Karpas-422 (cell line): ENCODE measurements at regions not wholly inside any gene's neighbourhood (a gene's known extent, or its start where the extent isn't known, plus 50 kb on each side); places are given as distances from the start of the nearest gene placed in this dataset.
A peak's percentile ranks its signal among the peaks of the same experiment; 100 is the strongest.
"Not testable (repeated sequence)": the region's sequence is repeated elsewhere in the genome, so short reads cannot be mapped to it uniquely, and the experiment has no call there.

Experiments used
- DNase-seq: peaks from one replicate; pipeline ENCODE4 v3.0.0-alpha.2; 2015
- H2AFZ ChIP-seq: fragments of 200-600 bp; sonication (generic); 2 replicates; pipeline ENCODE4 v1.6.1; 2014; ENCODE audit warnings: antibody characterized with exemption, low read length, mixed read lengths
- H3K27ac ChIP-seq: fragments of 200-600 bp; sonication (generic); 2 replicates; pipeline ENCODE4 v1.5.1; 2014; ENCODE audit warnings: mild to moderate bottlenecking, low read length, moderate library complexity
- H3K27me3 ChIP-seq: fragments of 200-600 bp; sonication (generic); 2 replicates; pipeline ENCODE4 v1.6.1; 2014; ENCODE audit warnings: low read length, mixed read lengths
- H3K36me3 ChIP-seq: fragments of 200-600 bp; sonication (generic); 2 replicates; pipeline ENCODE4 v1.6.1; 2014; ENCODE audit warnings: low read length, mixed read lengths; ENCODE audit not compliant: insufficient read depth
- H3K4me1 ChIP-seq: fragments of 200-600 bp; sonication (generic); 2 replicates; pipeline ENCODE4 v1.6.1; 2014; ENCODE audit warnings: mild to moderate bottlenecking, low read length, mixed read lengths
- H3K4me2 ChIP-seq: fragments of 200-600 bp; sonication (generic); 2 replicates; pipeline ENCODE4 v1.6.1; 2014; ENCODE audit warnings: low read length, low read depth, mild to moderate bottlenecking; ENCODE audit not compliant: poor library complexity, severe bottlenecking
- H3K4me3 ChIP-seq: fragments of 200-600 bp; sonication (generic); 2 replicates; pipeline ENCODE4 v1.5.1; 2014; ENCODE audit warnings: mild to moderate bottlenecking, antibody characterized with exemption, low read length, mixed read lengths
- H3K79me2 ChIP-seq: fragments of 200-600 bp; sonication (generic); 2 replicates; pipeline ENCODE4 v1.6.1; 2014; ENCODE audit warnings: mild to moderate bottlenecking, low read length, mixed read lengths
- H3K9ac ChIP-seq: fragments of 200-600 bp; sonication (generic); 2 replicates; pipeline ENCODE4 v1.6.0; 2014; ENCODE audit warnings: low read length
- H3K9me2 ChIP-seq: fragments of 200-600 bp; sonication (generic), shearing (Covaris generic); replicated peaks from 2 replicates; pipeline ENCODE4 v1.6.0; 2014; ENCODE audit warnings: mild to moderate bottlenecking, low read length, moderate library complexity; ENCODE audit not compliant: insufficient read depth
- H3K9me3 ChIP-seq: fragments of 300-700, 200-600 bp; sonication (generic); 2 replicates; pipeline ENCODE4 v1.6.1; 2014; ENCODE audit warnings: low read length, mixed read lengths
- H4K20me1 ChIP-seq: fragments of 200-600 bp; sonication (generic); 2 replicates; pipeline ENCODE4 v1.6.1; 2014; ENCODE audit warnings: mild to moderate bottlenecking, antibody characterized with exemption, low read length, low read depth; ENCODE audit not compliant: insufficient read depth

DNA sequence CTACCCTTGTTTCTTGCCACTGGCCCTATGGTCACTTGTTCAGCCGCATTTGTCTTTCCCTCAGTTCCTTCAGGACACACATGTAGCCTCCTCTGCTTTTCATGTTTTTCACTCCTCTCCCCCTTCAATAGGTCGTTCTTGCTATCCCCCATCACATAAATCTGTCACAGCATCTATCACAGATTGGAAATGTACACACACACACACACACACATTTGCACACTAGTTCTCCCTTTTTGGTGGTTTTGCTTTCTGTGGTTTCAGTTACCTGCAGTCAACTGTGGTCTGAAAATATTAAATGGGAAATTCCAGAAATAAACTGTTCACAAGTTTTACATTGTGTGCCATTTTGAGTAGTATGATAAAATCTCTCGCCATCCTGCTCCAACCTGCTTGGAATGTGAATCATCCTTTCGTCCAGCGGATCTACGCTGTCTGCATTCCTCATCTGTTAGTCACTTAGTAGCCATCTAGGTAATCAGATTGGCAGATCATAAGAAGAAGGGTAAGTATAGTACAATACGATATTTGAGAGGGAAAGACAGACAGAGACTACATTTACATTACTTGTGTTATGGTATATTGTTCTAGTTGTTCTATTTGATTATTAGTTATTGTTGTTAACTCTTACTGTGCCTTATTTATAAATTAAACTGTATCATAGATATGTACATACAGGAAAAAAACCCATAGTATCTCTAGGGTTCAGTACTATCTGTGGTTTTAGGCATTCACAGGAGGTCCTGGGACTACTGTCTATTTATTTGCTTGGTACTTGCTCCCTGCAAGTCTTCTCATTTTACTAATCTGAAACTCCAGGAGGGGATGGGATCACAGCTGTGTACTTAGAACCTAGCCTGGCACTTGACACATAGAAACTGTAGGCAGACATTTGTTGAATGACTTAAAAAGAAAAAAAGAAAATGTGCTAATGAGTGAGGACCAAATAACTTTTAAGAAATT, 86.1 kb upstream of the PNPT1 start:
- Histone ChIP-seq H3K9ac (no peak overlapping the region), H3K79me2 (no peaks in the 10 kb centered on the region), H3K4me2 (no peak overlapping the region), H4K20me1 (no peaks in the 10 kb centered on the region), H2AFZ (no peak overlapping the region), H3K36me3 (no peaks in the 10 kb centered on the region), H3K27ac (no peak overlapping the region), H3K9me3 (no peaks in the 10 kb centered on the region), H3K4me3 (no peak overlapping the region), H3K4me1 (no peaks in the 10 kb centered on the region), H3K9me2 (no peaks in the 10 kb centered on the region), H3K27me3 (no peaks in the 10 kb centered on the region)
- no peak for DNase-seq

DNA sequence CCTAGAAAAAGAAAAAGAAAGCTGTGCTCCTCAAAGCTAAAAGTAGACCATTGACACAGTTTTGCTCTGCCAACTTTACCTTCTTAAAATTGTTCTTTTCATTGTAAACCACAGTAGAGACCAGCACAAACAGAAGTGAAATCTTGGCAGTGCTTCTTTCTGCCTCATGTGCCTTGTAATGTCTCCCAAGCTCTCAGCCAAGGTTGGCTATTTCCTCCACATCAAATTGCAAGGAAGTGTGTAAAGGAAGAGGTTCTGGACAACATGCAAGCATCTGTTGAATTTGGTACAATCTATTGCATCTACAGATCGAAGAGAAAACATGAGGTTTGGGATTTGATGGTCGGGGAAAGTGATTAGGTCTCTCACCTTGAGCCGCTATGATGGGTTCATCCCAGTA, 83.3 kb upstream of the PNPT1 start:
- Histone ChIP-seq H3K36me3 (no peaks in the 10 kb centered on the region), H3K27me3 (no peaks in the 10 kb centered on the region), H4K20me1 (no peaks in the 10 kb centered on the region), H2AFZ (no peak overlapping the region), H3K9me2 (no peaks in the 10 kb centered on the region), H3K4me2 (no peak overlapping the region), H3K79me2 (no peaks in the 10 kb centered on the region), H3K27ac (no peak overlapping the region), H3K4me3 (no peak overlapping the region), H3K9ac (no peak overlapping the region), H3K4me1 (no peaks in the 10 kb centered on the region), H3K9me3 (no peaks in the 10 kb centered on the region)
- no peak for DNase-seq

DNA sequence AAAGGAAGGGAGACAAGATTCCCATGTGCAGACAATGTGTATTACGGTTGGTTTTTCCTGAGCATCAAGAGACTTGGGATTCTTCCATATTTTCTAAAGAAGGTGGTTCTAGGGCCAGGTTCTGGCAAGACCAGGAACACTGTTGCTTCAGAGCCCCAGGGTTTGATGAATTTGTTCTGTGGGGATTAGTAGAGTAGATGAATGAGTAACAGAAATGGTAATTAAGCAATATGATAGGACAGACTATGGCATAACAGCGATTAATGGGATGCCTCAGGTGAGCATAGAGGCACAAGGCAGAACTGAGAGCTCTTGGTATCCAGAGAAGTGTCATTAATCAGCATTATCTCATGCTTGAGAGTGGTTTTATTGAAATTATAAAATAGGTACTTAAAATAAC, 82.8 kb upstream of the PNPT1 start:
- Histone ChIP-seq H3K9me2 (no peaks in the 10 kb centered on the region), H3K36me3 (no peaks in the 10 kb centered on the region), H3K9me3 (no peaks in the 10 kb centered on the region), H3K4me3 (no peak overlapping the region), H3K27ac (no peak overlapping the region), H3K79me2 (no peaks in the 10 kb centered on the region), H2AFZ (no peak overlapping the region), H3K9ac (no peak overlapping the region), H4K20me1 (no peaks in the 10 kb centered on the region), H3K4me2 (no peak overlapping the region), H3K27me3 (no peaks in the 10 kb centered on the region), H3K4me1 (no peaks in the 10 kb centered on the region)
- no peak for DNase-seq

GRCh38 chr2:55775828-55776227, 82.2 kb upstream of the PNPT1 start:
- Histone ChIP-seq H3K9ac (no peak overlapping the region), H2AFZ (no peak overlapping the region), H3K9me2 (no peaks in the 10 kb centered on the region)

GRCh38 chr2:55773651-55774050, 80.0 kb upstream of the PNPT1 start:
- H2AFZ ChIP-seq, DNase-seq, H4K20me1 ChIP-seq, H3K4me2 ChIP-seq, H3K9me3 ChIP-seq, H3K36me3 ChIP-seq, H3K4me1 ChIP-seq, H3K9ac ChIP-seq, H3K4me3 ChIP-seq, H3K27me3 ChIP-seq, H3K79me2 ChIP-seq, H3K9me2 ChIP-seq, H3K27ac ChIP-seq: not testable (repeated sequence)

More at GRCh38 chr2:55775828-55776227, 82.2 kb upstream of the PNPT1 start:
- Histone ChIP-seq H3K27me3 (no peaks in the 10 kb centered on the region), H3K4me2 (no peak overlapping the region), H3K27ac (no peak overlapping the region), H3K4me1 (no peaks in the 10 kb centered on the region), H3K4me3 (no peak overlapping the region), H3K9me3 (no peaks in the 10 kb centered on the region), H4K20me1 (no peaks in the 10 kb centered on the region), H3K36me3 (no peaks in the 10 kb centered on the region), H3K79me2 (no peaks in the 10 kb centered on the region)
- DNase-seq, result no peak

DNA sequence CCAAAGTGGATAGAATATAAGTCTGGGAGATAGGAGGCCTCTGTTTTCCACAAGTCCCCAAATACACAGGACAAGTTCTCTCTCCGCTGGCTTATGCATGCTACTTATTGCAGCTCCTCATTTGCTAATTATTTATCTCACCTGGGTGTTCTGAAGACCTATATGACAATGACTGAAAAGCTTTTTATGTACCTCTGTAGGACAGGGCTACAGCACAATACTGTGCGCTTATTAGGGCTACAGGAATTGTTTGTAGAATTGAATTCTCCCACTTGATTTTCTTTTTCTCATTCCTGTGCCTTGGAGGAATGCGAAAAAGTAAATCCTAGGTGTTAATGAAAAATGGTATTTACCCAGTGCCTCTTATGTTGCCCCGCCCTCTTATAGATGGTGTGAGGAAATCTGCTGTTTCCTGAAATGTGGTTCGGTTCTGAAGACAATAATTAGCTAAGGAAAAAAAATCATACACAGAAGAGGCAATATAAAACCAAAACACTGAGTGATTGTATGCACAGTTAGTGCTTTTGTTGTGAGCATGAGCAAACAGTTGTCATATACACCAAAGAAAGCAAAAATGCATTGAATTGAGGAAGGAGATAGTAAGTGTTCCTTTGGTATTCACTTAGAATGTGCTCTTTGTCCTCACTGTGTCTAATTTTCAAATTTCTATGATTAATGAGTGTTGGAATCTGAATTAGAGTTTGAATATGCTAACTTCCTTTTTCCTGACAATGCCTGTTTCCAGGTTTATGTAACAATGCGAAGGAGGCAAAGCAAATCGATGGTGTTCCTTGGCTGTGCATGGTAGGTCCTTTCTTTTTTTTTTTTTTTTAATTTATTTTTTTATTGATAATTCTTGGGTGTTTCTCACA, 78.7 kb upstream of the PNPT1 start:
- no peaks in the 10 kb centered on the region for H3K4me1 ChIP-seq
- no peaks in the 10 kb centered on the region for H3K27me3 ChIP-seq
- no peaks in the 10 kb centered on the region for H3K79me2 ChIP-seq
- no peak overlapping the region for H3K27ac ChIP-seq
- no peak overlapping the region for H3K9ac ChIP-seq
- H3K9me2 ChIP-seq, result no peaks in the 10 kb centered on the region
- DNase-seq, result no peak
- no peaks in the 10 kb centered on the region for H3K9me3 ChIP-seq
- no peak overlapping the region for H2AFZ ChIP-seq
- H3K36me3 ChIP-seq, result no peaks in the 10 kb centered on the region
- H3K4me2 ChIP-seq, result no peak overlapping the region
- H4K20me1 ChIP-seq, result no peaks in the 10 kb centered on the region
- no peak overlapping the region for H3K4me3 ChIP-seq

DNA sequence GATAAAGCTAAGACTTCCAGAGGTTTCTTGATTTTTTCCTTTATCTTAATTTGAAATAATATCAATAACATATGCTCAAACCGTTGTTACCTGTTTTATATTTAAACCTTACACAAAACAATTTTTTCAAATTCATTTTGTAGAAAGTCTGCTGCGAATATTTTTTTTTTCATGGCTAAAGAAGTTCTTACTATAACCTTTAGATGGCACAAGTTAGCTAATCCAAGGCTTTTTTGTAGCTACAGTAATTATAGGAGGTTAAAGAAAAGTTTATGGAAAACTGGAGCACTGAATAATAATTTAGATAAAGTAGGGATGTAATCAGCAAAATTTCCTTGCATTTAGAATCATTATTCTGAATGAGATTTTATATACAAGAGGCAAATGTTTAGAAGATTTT, 78.0 kb upstream of the PNPT1 start:
- Histone ChIP-seq H3K9me3 (no peaks in the 10 kb centered on the region), H3K4me2 (no peak overlapping the region), H4K20me1 (no peaks in the 10 kb centered on the region), H3K4me3 (no peak overlapping the region), H3K27me3 (no peaks in the 10 kb centered on the region), H2AFZ (no peak overlapping the region), H3K27ac (no peak overlapping the region), H3K9me2 (no peaks in the 10 kb centered on the region), H3K9ac (no peak overlapping the region), H3K79me2 (no peaks in the 10 kb centered on the region), H3K36me3 (no peaks in the 10 kb centered on the region), H3K4me1 (no peaks in the 10 kb centered on the region)
- DNase-seq, result peak; percentile 58

DNA sequence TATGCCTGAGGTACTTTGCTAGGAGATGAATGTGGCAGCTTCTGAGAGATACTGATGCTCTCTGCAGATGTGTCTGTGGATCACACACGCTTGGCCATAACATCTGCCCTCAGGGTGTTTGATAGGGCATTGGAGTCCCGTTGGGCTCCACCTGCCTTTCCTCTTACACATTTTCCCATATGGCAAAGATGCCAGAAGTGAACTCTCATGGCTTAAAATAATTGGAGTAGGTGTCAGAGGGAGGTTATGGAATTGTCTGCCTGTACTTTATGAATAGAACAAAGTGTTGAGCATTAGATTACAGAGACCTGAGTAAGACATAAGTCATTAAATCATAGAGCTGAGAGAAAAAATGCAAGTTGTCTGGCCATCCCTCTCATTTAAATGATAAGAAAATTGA, 75.3 kb upstream of the PNPT1 start:
- no peak overlapping the region for H3K9ac ChIP-seq
- no peaks in the 10 kb centered on the region for H3K27me3 ChIP-seq
- H3K4me1 ChIP-seq, result no peaks in the 10 kb centered on the region
- H4K20me1 ChIP-seq, result no peaks in the 10 kb centered on the region
- no peak overlapping the region for H3K4me3 ChIP-seq
- no peak overlapping the region for H2AFZ ChIP-seq
- H3K9me3 ChIP-seq, result no peaks in the 10 kb centered on the region
- no peak overlapping the region for H3K27ac ChIP-seq
- no peaks in the 10 kb centered on the region for H3K36me3 ChIP-seq
- no peak overlapping the region for H3K4me2 ChIP-seq
- H3K9me2 ChIP-seq, result no peaks in the 10 kb centered on the region
- no peak for DNase-seq
- no peaks in the 10 kb centered on the region for H3K79me2 ChIP-seq
